ENCODE measurements at regions not wholly inside any gene's neighbourhood (a gene's known extent, or its start where the extent isn't known, plus 50 kb on each side); places are given as distances from the start of the nearest gene placed in this dataset.

DNA sequence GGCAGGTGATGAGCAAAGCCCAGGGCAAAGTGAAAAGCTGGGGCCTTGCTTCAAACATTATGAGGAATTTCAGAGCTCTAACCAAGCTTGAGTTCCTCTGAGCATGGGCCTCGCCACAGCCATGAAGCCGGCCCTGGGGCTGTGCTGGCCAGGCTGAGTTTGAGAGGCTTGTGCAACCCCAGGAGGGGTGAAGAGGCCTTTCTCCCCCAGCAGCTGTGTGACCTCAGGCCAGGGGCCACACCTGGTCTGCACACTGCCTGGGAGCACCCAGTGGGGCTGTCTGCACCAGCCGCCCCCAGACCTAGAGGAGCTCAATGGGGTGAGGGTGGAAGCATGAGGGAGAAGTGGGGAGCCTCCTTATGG is 204.9 kb upstream of the C14orf180 start:
- no peak for TF ChIP-seq POLR2AphosphoS5 (IDR thresholded peaks at IDR 0.05; ENCODE audit: low read depth, low read length)
- TF ChIP-seq, protein P1, sequence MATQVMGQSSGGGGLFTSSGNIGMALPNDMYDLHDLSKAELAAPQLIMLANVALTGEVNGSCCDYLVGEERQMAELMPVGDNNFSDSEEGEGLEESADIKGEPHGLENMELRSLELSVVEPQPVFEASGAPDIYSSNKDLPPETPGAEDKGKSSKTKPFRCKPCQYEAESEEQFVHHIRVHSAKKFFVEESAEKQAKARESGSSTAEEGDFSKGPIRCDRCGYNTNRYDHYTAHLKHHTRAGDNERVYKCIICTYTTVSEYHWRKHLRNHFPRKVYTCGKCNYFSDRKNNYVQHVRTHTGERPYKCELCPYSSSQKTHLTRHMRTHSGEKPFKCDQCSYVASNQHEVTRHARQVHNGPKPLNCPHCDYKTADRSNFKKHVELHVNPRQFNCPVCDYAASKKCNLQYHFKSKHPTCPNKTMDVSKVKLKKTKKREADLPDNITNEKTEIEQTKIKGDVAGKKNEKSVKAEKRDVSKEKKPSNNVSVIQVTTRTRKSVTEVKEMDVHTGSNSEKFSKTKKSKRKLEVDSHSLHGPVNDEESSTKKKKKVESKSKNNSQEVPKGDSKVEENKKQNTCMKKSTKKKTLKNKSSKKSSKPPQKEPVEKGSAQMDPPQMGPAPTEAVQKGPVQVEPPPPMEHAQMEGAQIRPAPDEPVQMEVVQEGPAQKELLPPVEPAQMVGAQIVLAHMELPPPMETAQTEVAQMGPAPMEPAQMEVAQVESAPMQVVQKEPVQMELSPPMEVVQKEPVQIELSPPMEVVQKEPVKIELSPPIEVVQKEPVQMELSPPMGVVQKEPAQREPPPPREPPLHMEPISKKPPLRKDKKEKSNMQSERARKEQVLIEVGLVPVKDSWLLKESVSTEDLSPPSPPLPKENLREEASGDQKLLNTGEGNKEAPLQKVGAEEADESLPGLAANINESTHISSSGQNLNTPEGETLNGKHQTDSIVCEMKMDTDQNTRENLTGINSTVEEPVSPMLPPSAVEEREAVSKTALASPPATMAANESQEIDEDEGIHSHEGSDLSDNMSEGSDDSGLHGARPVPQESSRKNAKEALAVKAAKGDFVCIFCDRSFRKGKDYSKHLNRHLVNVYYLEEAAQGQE (IDR thresholded peaks at IDR 0.05; ENCODE audit: insufficient read depth in 1 of 2, low read depth in 2 of 2, low read length in 2 of 2): no peak
